ENCODE measurements at regions not wholly inside any gene's neighbourhood (a gene's known extent, or its start where the extent isn't known, plus 50 kb on each side); places are given as distances from the start of the nearest gene placed in this dataset.
A peak's percentile ranks its signal among the peaks of the same experiment; 100 is the strongest.

DNA sequence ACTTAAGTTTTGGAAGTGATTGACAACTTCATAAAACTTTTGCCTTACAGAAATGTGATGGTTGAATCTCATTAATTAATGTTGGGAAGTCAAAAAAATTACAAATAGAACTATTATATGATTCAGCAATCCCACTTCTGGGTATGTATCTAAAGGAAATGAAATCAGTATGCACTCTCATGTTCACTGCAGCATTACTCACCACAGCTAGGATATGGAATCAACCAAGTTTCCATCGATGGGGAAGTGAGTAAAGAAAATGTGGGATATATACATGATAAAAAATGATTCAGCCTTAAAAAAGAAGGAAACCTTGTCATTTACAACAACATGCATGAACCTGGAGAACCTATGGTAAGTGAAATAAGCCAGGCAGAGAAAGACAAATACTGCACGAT is 112.4 kb upstream of the WDR75 start:
- H3K27ac ChIP-seq, result peak overlapping the region in 1 of 2 donors; percentile 53
- H3K9me3 ChIP-seq, result no peaks in the 10 kb centered on the region
- no peaks in the 10 kb centered on the region for H3K36me3 ChIP-seq
- no peak overlapping the region for H3K4me3 ChIP-seq
- H3K27me3 ChIP-seq (replicated peaks; ENCODE audit: insufficient read depth), result no peaks in the 10 kb centered on the region
- H3K4me1 ChIP-seq (ENCODE audit: control insufficient read depth in 1 of 2, low read depth in 2 of 2), result peaks cover 12 to 13% of the 10 kb centered on the region in 2 donors
- TF ChIP-seq, protein P1, sequence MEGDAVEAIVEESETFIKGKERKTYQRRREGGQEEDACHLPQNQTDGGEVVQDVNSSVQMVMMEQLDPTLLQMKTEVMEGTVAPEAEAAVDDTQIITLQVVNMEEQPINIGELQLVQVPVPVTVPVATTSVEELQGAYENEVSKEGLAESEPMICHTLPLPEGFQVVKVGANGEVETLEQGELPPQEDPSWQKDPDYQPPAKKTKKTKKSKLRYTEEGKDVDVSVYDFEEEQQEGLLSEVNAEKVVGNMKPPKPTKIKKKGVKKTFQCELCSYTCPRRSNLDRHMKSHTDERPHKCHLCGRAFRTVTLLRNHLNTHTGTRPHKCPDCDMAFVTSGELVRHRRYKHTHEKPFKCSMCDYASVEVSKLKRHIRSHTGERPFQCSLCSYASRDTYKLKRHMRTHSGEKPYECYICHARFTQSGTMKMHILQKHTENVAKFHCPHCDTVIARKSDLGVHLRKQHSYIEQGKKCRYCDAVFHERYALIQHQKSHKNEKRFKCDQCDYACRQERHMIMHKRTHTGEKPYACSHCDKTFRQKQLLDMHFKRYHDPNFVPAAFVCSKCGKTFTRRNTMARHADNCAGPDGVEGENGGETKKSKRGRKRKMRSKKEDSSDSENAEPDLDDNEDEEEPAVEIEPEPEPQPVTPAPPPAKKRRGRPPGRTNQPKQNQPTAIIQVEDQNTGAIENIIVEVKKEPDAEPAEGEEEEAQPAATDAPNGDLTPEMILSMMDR (IDR thresholded peaks at IDR 0.05), result no peak
- DNase-seq (ENCODE audit: low spot score) (no peak), ATAC-seq (ENCODE audit: insufficient number of reproducible peaks, low FRiP score, low read depth) (no peak)

DNA sequence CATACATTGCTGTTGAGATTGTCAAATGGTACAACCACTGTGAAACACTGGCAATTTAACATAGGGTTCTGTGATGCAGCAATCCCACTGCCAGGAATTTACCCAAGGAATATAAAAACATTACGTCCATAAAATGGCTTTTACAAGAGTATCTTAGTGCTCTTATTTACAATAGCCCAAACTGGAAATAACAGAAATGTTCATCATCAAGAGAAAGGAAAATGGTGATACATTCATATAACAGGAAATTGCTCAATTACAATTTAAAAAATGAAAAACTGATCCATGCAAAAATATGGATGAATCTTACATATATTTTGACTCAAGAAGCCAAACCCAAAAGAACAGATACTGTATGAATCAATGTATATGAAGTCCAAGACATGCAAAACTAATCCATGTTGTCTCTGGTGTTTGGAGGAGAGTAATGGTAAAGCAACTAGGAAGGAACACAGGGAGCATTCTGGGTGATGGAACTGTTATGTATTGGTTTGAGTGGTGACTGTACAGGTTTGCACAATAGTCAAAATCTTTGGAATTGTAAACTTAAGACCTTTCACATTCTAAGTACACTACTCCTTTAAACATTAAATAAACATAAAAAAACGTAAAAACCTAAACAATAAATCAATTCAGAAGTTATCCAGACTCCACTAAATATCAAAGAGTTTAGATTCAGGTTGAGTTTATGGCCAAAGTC is 104.8 kb upstream of the WDR75 start:
- ATAC-seq (ENCODE audit: insufficient number of reproducible peaks, low FRiP score, low read depth) (no peak), DNase-seq (ENCODE audit: low spot score) (no peak)
- H3K36me3 ChIP-seq, result no peaks in the 10 kb centered on the region
- H3K4me3 ChIP-seq, result no peak overlapping the region
- no peaks in the 10 kb centered on the region for H3K27me3 ChIP-seq (replicated peaks; ENCODE audit: insufficient read depth)
- TF ChIP-seq, protein P1 (IDR thresholded peaks at IDR 0.05), result no peak
- peaks cover 4 to 15% of the 10 kb centered on the region in 2 donors for H3K4me1 ChIP-seq (ENCODE audit: control insufficient read depth in 1 of 2, low read depth in 2 of 2)
- peaks cover 3% of the 10 kb centered on the region for H3K9me3 ChIP-seq
- H3K27ac ChIP-seq, result no peak overlapping the region

DNA sequence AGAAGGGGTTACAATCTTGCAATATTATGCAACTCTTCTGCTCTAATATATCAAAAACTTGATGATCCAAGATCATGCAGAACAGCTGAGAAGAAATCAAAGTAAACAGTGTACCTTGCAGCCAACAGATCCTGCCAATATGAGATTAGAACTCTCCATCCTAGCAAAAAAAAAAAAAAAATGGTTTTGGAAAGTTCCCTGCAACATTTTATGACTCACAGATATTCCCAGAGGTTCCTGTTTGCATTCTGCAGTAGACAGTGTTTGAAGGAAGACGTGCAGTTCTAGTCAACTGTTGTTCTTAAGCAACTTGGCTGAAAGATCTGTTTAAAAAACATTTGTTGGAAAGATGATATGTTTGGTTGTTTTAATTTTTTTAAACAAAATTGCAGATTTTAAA is 103.6 kb upstream of the WDR75 start:
- DNase-seq (ENCODE audit: low spot score), result no peak
- peak overlapping the region in 1 of 2 donors; percentile 36 for H3K27ac ChIP-seq

DNA sequence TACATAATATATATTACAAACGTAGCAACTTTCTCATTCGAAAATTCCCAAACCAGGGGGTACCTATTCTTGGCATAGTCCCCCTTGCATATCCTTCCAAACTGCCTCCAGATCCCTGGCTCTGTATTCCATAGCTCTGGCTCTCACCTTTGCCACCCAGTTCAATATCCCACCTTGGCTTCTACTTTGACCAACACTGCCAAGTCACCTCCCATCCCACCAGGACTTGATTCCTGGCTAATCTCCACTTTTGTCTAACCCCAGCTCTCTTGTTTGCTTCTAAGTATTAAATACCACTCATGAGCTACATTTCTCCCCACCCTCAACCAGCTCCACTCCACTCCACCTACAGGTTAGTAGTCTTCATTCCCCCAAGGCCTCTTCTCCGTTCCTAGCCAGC is 103.2 kb upstream of the WDR75 start:
- DNase-seq (ENCODE audit: low spot score), result no peak
- ATAC-seq (ENCODE audit: insufficient number of reproducible peaks, low FRiP score, low read depth), result no peak
- H3K36me3 ChIP-seq, result no peaks in the 10 kb centered on the region
- H3K4me3 ChIP-seq, result no peak overlapping the region
- H3K4me1 ChIP-seq (ENCODE audit: control insufficient read depth in 1 of 2, low read depth in 2 of 2), result peaks cover 4 to 15% of the 10 kb centered on the region in 2 donors
- H3K27me3 ChIP-seq (replicated peaks; ENCODE audit: insufficient read depth), result no peaks in the 10 kb centered on the region
- peaks cover 3% of the 10 kb centered on the region for H3K9me3 ChIP-seq
- TF ChIP-seq, protein P1 (IDR thresholded peaks at IDR 0.05), result no peak
- peak overlapping the region; percentile 36 to 42 for H3K27ac ChIP-seq

More for the DNA sequence above, 103.6 kb upstream of the WDR75 start:
- H3K4me1 ChIP-seq (ENCODE audit: control insufficient read depth in 1 of 2, low read depth in 2 of 2), result peaks cover 4 to 15% of the 10 kb centered on the region in 2 donors
- H3K4me3 ChIP-seq, result no peak overlapping the region
- TF ChIP-seq, protein P1 (IDR thresholded peaks at IDR 0.05), result no peak
- no peaks in the 10 kb centered on the region for H3K36me3 ChIP-seq
- no peak for ATAC-seq (ENCODE audit: insufficient number of reproducible peaks, low FRiP score, low read depth)
- H3K9me3 ChIP-seq, result peaks cover 3% of the 10 kb centered on the region
- H3K27me3 ChIP-seq (replicated peaks; ENCODE audit: insufficient read depth), result no peaks in the 10 kb centered on the region

DNA sequence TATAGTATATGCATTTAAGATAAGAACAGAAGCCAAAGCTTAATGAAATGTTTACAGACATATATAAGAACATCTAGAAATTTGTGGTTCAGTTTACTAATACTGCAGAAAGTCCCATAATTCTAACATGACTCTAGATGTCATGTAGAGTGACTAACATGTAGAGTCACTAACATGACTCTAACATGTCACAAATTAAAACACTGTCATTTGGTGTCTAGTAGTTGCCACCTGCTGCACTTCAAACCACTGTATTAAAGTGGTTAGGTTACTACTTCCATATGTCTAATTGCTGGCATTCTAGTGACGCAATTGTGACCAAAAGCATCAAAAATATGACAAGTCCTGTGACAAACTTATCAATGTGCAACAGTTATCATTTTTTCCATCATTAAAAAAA is 100.2 kb upstream of the WDR75 start:
- no peak for DNase-seq (ENCODE audit: low spot score)
- Histone ChIP-seq H3K4me1 (ENCODE audit: control insufficient read depth in 1 of 2, low read depth in 2 of 2) (peaks cover 4 to 18% of the 10 kb centered on the region in 2 donors), H3K4me3 (no peak overlapping the region), H3K27ac (no peak overlapping the region), H3K27me3 (replicated peaks; ENCODE audit: insufficient read depth) (no peaks in the 10 kb centered on the region), H3K36me3 (no peaks in the 10 kb centered on the region), H3K9me3 (peaks cover 3% of the 10 kb centered on the region)
- TF ChIP-seq, protein P1 (IDR thresholded peaks at IDR 0.05), result no peak
- no peak for ATAC-seq (ENCODE audit: insufficient number of reproducible peaks, low FRiP score, low read depth)
